Mesenchymal stem cell (in vitro differentiated cells and primary cell): ENCODE measurements at regions not wholly inside any gene's neighbourhood (a gene's known extent, or its start where the extent isn't known, plus 50 kb on each side); places are given as distances from the start of the nearest gene placed in this dataset.
"Not testable (repeated sequence)": the region's sequence is repeated elsewhere in the genome, so short reads cannot be mapped to it uniquely, and the experiment has no call there.

Experiments used
- DNase-seq: peaks from one replicate; pipeline ENCODE4 v3.0.0-alpha.2; 2013
- H2AFZ ChIP-seq: one replicate; pipeline ENCODE4 v1.6.1; 2013; ENCODE audit warnings: low read depth, mild to moderate bottlenecking, control low read depth, inconsistent platforms, low read length, moderate library complexity
- H2AK5ac ChIP-seq: 2 replicates; pipeline ENCODE4 v1.6.1; 2013; ENCODE audit warnings: low read length, moderate library complexity, mild to moderate bottlenecking, inconsistent platforms; ENCODE audit not compliant: severe bottlenecking
- H2BK120ac ChIP-seq: one replicate; pipeline ENCODE4 v1.6.1; 2013; ENCODE audit warnings: low read depth, mild to moderate bottlenecking, inconsistent platforms, low read length, moderate library complexity
- H2BK12ac ChIP-seq, 2 experiments: one replicate each; pipeline ENCODE4 v1.6.1; 2013; ENCODE audit warnings: inconsistent platforms in 2 of 2, low read length in 2 of 2, mild to moderate bottlenecking in 2 of 2, moderate library complexity in 2 of 2, control low read depth in 1 of 2
- H2BK15ac ChIP-seq: one replicate; pipeline ENCODE4 v1.6.1; 2013; ENCODE audit warnings: mild to moderate bottlenecking, low read depth, inconsistent platforms; ENCODE audit not compliant: poor library complexity, severe bottlenecking
- H2BK5ac ChIP-seq: 2 replicates; pipeline ENCODE4 v1.6.1; 2013; ENCODE audit warnings: low read depth, mild to moderate bottlenecking, low read length, control low read depth, inconsistent platforms; ENCODE audit not compliant: poor library complexity, severe bottlenecking
- H3K14ac ChIP-seq, 2 experiments: one replicate each; pipeline ENCODE4 v1.6.1; 2013; ENCODE audit warnings: inconsistent platforms in 2 of 2, low read length in 2 of 2, control low read depth in 1 of 2, mild to moderate bottlenecking in 1 of 2, moderate library complexity in 1 of 2
- H3K18ac ChIP-seq, 2 experiments: one replicate each; pipeline ENCODE4 v1.6.1; 2013; ENCODE audit warnings: inconsistent platforms in 2 of 2, low read length in 2 of 2, control low read depth in 1 of 2, low read depth in 1 of 2, mild to moderate bottlenecking in 1 of 2
- H3K23ac ChIP-seq, 2 experiments: one replicate each; pipeline ENCODE4 v1.6.1; 2013; ENCODE audit warnings: inconsistent platforms in 2 of 2, low read length in 2 of 2, mild to moderate bottlenecking in 2 of 2, moderate library complexity in 2 of 2, control low read depth in 1 of 2
- H3K27ac ChIP-seq: 2 replicates; pipeline ENCODE4 v1.5.1; 2013; ENCODE audit warnings: mild to moderate bottlenecking, moderate library complexity, low read length, control low read depth, inconsistent platforms; ENCODE audit not compliant: poor library complexity, severe bottlenecking
- H3K27me3 ChIP-seq, 2 experiments: 2 replicates each; pipeline versions ENCODE4 v1.6.1 to v1.7.0; 2013; ENCODE audit warnings: low read length in 2 of 2, mild to moderate bottlenecking in 2 of 2, moderate library complexity in 2 of 2, control low read depth in 1 of 2, inconsistent platforms in 1 of 2; ENCODE audit not compliant: control insufficient read depth in 1 of 2, insufficient read depth in 1 of 2
- H3K36me3 ChIP-seq, 2 experiments: 2 replicates each; pipeline versions ENCODE4 v1.6.1 to v1.7.0; 2013; ENCODE audit warnings: low read length in 2 of 2, control low read depth in 1 of 2, inconsistent platforms in 1 of 2, low read depth in 1 of 2, mild to moderate bottlenecking in 1 of 2; ENCODE audit not compliant: insufficient read depth in 2 of 2, control insufficient read depth in 1 of 2
- H3K4ac ChIP-seq, 2 experiments: one replicate each; pipeline ENCODE4 v1.6.1; 2013; ENCODE audit warnings: inconsistent platforms in 2 of 2, low read length in 2 of 2, mild to moderate bottlenecking in 2 of 2, moderate library complexity in 2 of 2, control low read depth in 1 of 2, low read depth in 1 of 2
- H3K4me1 ChIP-seq: 2 replicates; pipeline ENCODE4 v1.6.1; 2013; ENCODE audit warnings: low read depth, low read length, control low read depth; ENCODE audit not compliant: control insufficient read depth, insufficient read depth
- H3K4me2 ChIP-seq: 2 replicates; pipeline ENCODE4 v1.6.1; 2013; ENCODE audit warnings: low read length, mild to moderate bottlenecking, inconsistent platforms; ENCODE audit not compliant: poor library complexity, severe bottlenecking
- H3K4me3 ChIP-seq, 2 experiments: 2 replicates each; pipeline versions ENCODE4 v1.5.1 to v1.7.0; 2013; ENCODE audit warnings: low read length in 2 of 2, mild to moderate bottlenecking in 2 of 2, control low read depth in 1 of 2, low read depth in 1 of 2; ENCODE audit not compliant: insufficient read depth in 1 of 2
- H3K79me1 ChIP-seq: replicated peaks from 2 replicates; pipeline ENCODE4 v1.6.1; 2013; ENCODE audit warnings: mild to moderate bottlenecking, control low read depth, low read length, inconsistent platforms; ENCODE audit not compliant: poor library complexity, severe bottlenecking
- H3K9ac ChIP-seq: 2 replicates; pipeline ENCODE4 v1.7.0; 2013; ENCODE audit warnings: mild to moderate bottlenecking, low read length, moderate library complexity
- H3K9me3 ChIP-seq: 2 replicates; pipeline ENCODE4 v1.7.0; 2013; ENCODE audit warnings: mild to moderate bottlenecking, low read length; ENCODE audit not compliant: control insufficient read depth
- H4K8ac ChIP-seq: one replicate; pipeline ENCODE4 v1.6.1; 2013; ENCODE audit warnings: inconsistent platforms, mild to moderate bottlenecking, low read length, moderate library complexity
- H4K91ac ChIP-seq: one replicate; pipeline ENCODE4 v1.6.1; 2013; ENCODE audit warnings: mild to moderate bottlenecking, low read length, inconsistent platforms
- WGBS: methylation state at CpG from one replicate; pipeline ENCODE4 v1.1.7; 2013; ENCODE audit warnings: mixed read lengths; 5-methylcytosine and 5-hydroxymethylcytosine counted together

- no peaks in the 10 kb centered on the region for H3K4me1 ChIP-seq
- no peak overlapping the region for H2AFZ ChIP-seq
- H2AK5ac ChIP-seq, result no peak overlapping the region
- no peak for DNase-seq
- H3K27ac ChIP-seq, result no peak overlapping the region
- H3K27me3 ChIP-seq, result peaks cover 0 to 5% of the 10 kb centered on the region in 2 experiments
- no peak overlapping the region for H3K14ac ChIP-seq
- 75% methylated on average over 4 of the region's 4 CpGs for WGBS
- no peak overlapping the region for H3K4me3 ChIP-seq
- H2BK15ac ChIP-seq, result peak overlapping the region; percentile 52
- no peak overlapping the region for H3K4me2 ChIP-seq
- H3K36me3 ChIP-seq, result no peaks in the 10 kb centered on the region
- no peaks in the 10 kb centered on the region for H3K9me3 ChIP-seq
- H3K79me1 ChIP-seq, result no peaks in the 10 kb centered on the region
- no peak overlapping the region for H3K4ac ChIP-seq
- no peak overlapping the region for H3K9ac ChIP-seq
- no peak overlapping the region for H2BK5ac ChIP-seq
- H3K23ac ChIP-seq, result no peak overlapping the region
- H2BK120ac ChIP-seq, result no peak overlapping the region
- peak overlapping the region; percentile 5 to 62 for H3K18ac ChIP-seq
- no peak overlapping the region for H4K8ac ChIP-seq
- peak overlapping the region in 1 of 2 experiments; percentile 12 for H2BK12ac ChIP-seq
- H4K91ac ChIP-seq, result no peak overlapping the region
Measured at GRCh38 chr18:59848002-59848401, 51.8 kb upstream of the PMAIP1 start.

- not testable (repeated sequence) for H4K91ac ChIP-seq, H3K27ac ChIP-seq, H2AFZ ChIP-seq, H2BK5ac ChIP-seq, H3K27me3 ChIP-seq, H3K14ac ChIP-seq, H3K9me3 ChIP-seq, H3K4me1 ChIP-seq, H2BK120ac ChIP-seq, H3K36me3 ChIP-seq, H3K4me3 ChIP-seq, DNase-seq, H3K9ac ChIP-seq, H2AK5ac ChIP-seq, H3K79me1 ChIP-seq, H3K23ac ChIP-seq, H3K4me2 ChIP-seq
- Histone ChIP-seq H3K4ac (peak overlapping the region in 1 of 2 experiments; percentile 51), H2BK12ac (peak overlapping the region in 1 of 2 experiments; percentile 39), H4K8ac (peak overlapping the region; percentile 64), H3K18ac (peak overlapping the region; percentile 5 to 62), H2BK15ac (peak overlapping the region; percentile 52)
- 92% methylated on average over 5 of the region's 5 CpGs for WGBS
Measured at GRCh38 chr18:59847491-59847846, 52.3 kb upstream of the PMAIP1 start.

GRCh38 chr18:59846814-59847490, 52.8 kb upstream of the PMAIP1 start:
- Histone ChIP-seq H3K23ac (no peak overlapping the region), H3K27me3 (peaks cover 0 to 2% of the 10 kb centered on the region in 2 experiments), H2AK5ac (no peak overlapping the region), H2BK5ac (no peak overlapping the region), H3K4ac (peak overlapping the region in 1 of 2 experiments; percentile 51), H2BK12ac (no peak overlapping the region), H2AFZ (no peak overlapping the region), H3K27ac (no peak overlapping the region), H3K4me2 (no peak overlapping the region), H4K91ac (no peak overlapping the region), H3K36me3 (no peaks in the 10 kb centered on the region), H3K79me1 (no peaks in the 10 kb centered on the region), H3K9ac (no peak overlapping the region), H3K4me1 (no peaks in the 10 kb centered on the region), H2BK15ac (no peak overlapping the region), H2BK120ac (peak overlapping the region; percentile 19), H3K4me3 (no peak overlapping the region), H3K18ac (no peak overlapping the region), H4K8ac (no peak overlapping the region), H3K14ac (no peak overlapping the region), H3K9me3 (no peaks in the 10 kb centered on the region)
- DNase-seq, result peak; percentile 89
- WGBS, result 78% methylated on average over 8 of the region's 9 CpGs

GRCh38 chr18:59842947-59843346, 56.8 kb upstream of the PMAIP1 start:
- H3K4ac ChIP-seq, result no peak overlapping the region
- no peak for DNase-seq
- no peak overlapping the region for H4K8ac ChIP-seq
- H3K9ac ChIP-seq, result no peak overlapping the region
- peaks cover 0 to 7% of the 10 kb centered on the region in 2 experiments for H3K27me3 ChIP-seq
- H3K18ac ChIP-seq, result no peak overlapping the region
- 100% methylated on average over 1 of the region's 4 CpGs for WGBS
- no peak overlapping the region for H2BK15ac ChIP-seq
- no peak overlapping the region for H3K23ac ChIP-seq
- H2AFZ ChIP-seq, result no peak overlapping the region
- no peaks in the 10 kb centered on the region for H3K9me3 ChIP-seq
- H2BK12ac ChIP-seq, result no peak overlapping the region
- no peaks in the 10 kb centered on the region for H3K79me1 ChIP-seq
- no peak overlapping the region for H2BK5ac ChIP-seq
- H3K27ac ChIP-seq, result no peak overlapping the region
- H3K36me3 ChIP-seq, result no peaks in the 10 kb centered on the region
- no peak overlapping the region for H3K14ac ChIP-seq
- H4K91ac ChIP-seq, result no peak overlapping the region
- H2AK5ac ChIP-seq, result no peak overlapping the region
- H3K4me3 ChIP-seq, result no peak overlapping the region
- H3K4me2 ChIP-seq, result no peak overlapping the region
- no peaks in the 10 kb centered on the region for H3K4me1 ChIP-seq
- no peak overlapping the region for H2BK120ac ChIP-seq
